H9 (cell line): ENCODE measurements at regions not wholly inside any gene's neighbourhood (a gene's known extent, or its start where the extent isn't known, plus 50 kb on each side); places are given as distances from the start of the nearest gene placed in this dataset.

ENCODE experiments used
- DNase-seq: peaks from one replicate; pipeline ENCODE4 v3.0.0-alpha.2; 2017
- H2AFZ ChIP-seq: one replicate; pipeline ENCODE4 v1.6.1; 2013; ENCODE audit warnings: mild to moderate bottlenecking, low read length, control low read depth, moderate library complexity
- H2AK5ac ChIP-seq: 2 replicates; pipeline ENCODE4 v1.6.1; 2013; ENCODE audit warnings: low read length, control low read depth, mixed read lengths; ENCODE audit not compliant: insufficient read length
- H2BK120ac ChIP-seq: one replicate; pipeline ENCODE4 v1.6.1; 2013; ENCODE audit warnings: low read depth, mild to moderate bottlenecking, low read length, control low read depth, inconsistent platforms; ENCODE audit not compliant: poor library complexity, severe bottlenecking
- H2BK12ac ChIP-seq: 2 replicates; pipeline ENCODE4 v1.6.1; 2013; ENCODE audit warnings: low read length, control low read depth, mixed read lengths, low read depth; ENCODE audit not compliant: insufficient read length
- H2BK15ac ChIP-seq: 2 replicates; pipeline ENCODE4 v1.6.1; 2013; ENCODE audit warnings: low read depth, low read length, control low read depth
- H2BK20ac ChIP-seq: one replicate; pipeline ENCODE4 v1.6.1; 2013; ENCODE audit warnings: low read depth, mild to moderate bottlenecking, low read length, control low read depth, inconsistent platforms; ENCODE audit not compliant: poor library complexity, severe bottlenecking
- H2BK5ac ChIP-seq: 2 replicates; pipeline ENCODE4 v1.6.1; 2013; ENCODE audit warnings: low read length, control low read depth, mixed read lengths; ENCODE audit not compliant: insufficient read length
- H3K14ac ChIP-seq: 2 replicates; pipeline ENCODE4 v1.6.1; 2013; ENCODE audit warnings: low read length, control low read depth; ENCODE audit not compliant: insufficient read depth
- H3K18ac ChIP-seq: 2 replicates; pipeline ENCODE4 v1.6.1; 2013; ENCODE audit warnings: low read depth, mild to moderate bottlenecking, mixed read lengths, low read length, control low read depth; ENCODE audit not compliant: insufficient read length
- H3K23ac ChIP-seq: 2 replicates; pipeline ENCODE4 v1.6.1; 2013; ENCODE audit warnings: low read length, control low read depth, mixed read lengths, low read depth; ENCODE audit not compliant: insufficient read length
- H3K23me2 ChIP-seq: 2 replicates; pipeline ENCODE4 v1.6.1; 2013; ENCODE audit warnings: low read depth, mild to moderate bottlenecking, mixed read lengths, low read length, control low read depth; ENCODE audit not compliant: insufficient read length, poor library complexity, severe bottlenecking
- H3K27ac ChIP-seq: 2 replicates; pipeline ENCODE4 v1.5.1; 2013; ENCODE audit warnings: low read length, control low read depth, mixed read lengths, low read depth; ENCODE audit not compliant: insufficient read length
- H3K27me3 ChIP-seq: 2 replicates; pipeline ENCODE4 v1.6.1; 2013; ENCODE audit warnings: low read length, control low read depth, inconsistent platforms; ENCODE audit not compliant: insufficient read depth
- H3K4ac ChIP-seq: 2 replicates; pipeline ENCODE4 v1.6.1; 2013; ENCODE audit warnings: low read depth, mild to moderate bottlenecking, control low read depth, inconsistent platforms, low read length, moderate library complexity
- H3K4me1 ChIP-seq: 2 replicates; pipeline ENCODE4 v1.6.1; 2013; ENCODE audit warnings: low read length, control low read depth, inconsistent platforms; ENCODE audit not compliant: insufficient read depth
- H3K4me2 ChIP-seq: 2 replicates; pipeline ENCODE4 v1.6.1; 2013; ENCODE audit warnings: low read length, control low read depth, mixed read lengths; ENCODE audit not compliant: insufficient read length, insufficient read depth
- H3K56ac ChIP-seq: 2 replicates; pipeline ENCODE4 v1.6.1; 2013; ENCODE audit warnings: low read depth, mild to moderate bottlenecking, mixed read lengths, low read length, control low read depth; ENCODE audit not compliant: insufficient read length
- H3K79me1 ChIP-seq: 2 replicates; pipeline ENCODE4 v1.6.1; 2013; ENCODE audit warnings: low read depth, mild to moderate bottlenecking, moderate library complexity, low read length, control low read depth, inconsistent platforms; ENCODE audit not compliant: insufficient read depth, poor library complexity, severe bottlenecking
- H3K79me2 ChIP-seq: 2 replicates; pipeline ENCODE4 v1.6.1; 2013; ENCODE audit warnings: low read length, control low read depth, inconsistent platforms; ENCODE audit not compliant: insufficient read depth
- H3K9ac ChIP-seq: 2 replicates; pipeline ENCODE4 v1.6.1; 2013; ENCODE audit warnings: low read length, control low read depth, mixed read lengths; ENCODE audit not compliant: insufficient read length; ENCODE audit errors: extremely low read depth
- H3K9me3 ChIP-seq: one replicate; pipeline ENCODE4 v1.6.1; 2013; ENCODE audit warnings: low read depth, low read length, inconsistent platforms; ENCODE audit not compliant: control insufficient read depth
- H3T11ph ChIP-seq: one replicate; pipeline ENCODE4 v1.6.1; 2013; ENCODE audit warnings: mild to moderate bottlenecking, low read length, control low read depth, inconsistent platforms
- H4K20me1 ChIP-seq: one replicate; pipeline ENCODE4 v1.6.1; 2013; ENCODE audit not compliant: control insufficient read depth, insufficient read length, insufficient read depth
- H4K5ac ChIP-seq: 2 replicates; pipeline ENCODE4 v1.6.1; 2013; ENCODE audit warnings: low read depth, mild to moderate bottlenecking, mixed read lengths, low read length, control low read depth; ENCODE audit not compliant: insufficient read length
- H4K8ac ChIP-seq: replicated peaks from 2 replicates; pipeline ENCODE4 v1.6.1; 2013; ENCODE audit warnings: low read length, control low read depth, mixed read lengths, low read depth; ENCODE audit not compliant: insufficient read length
- H4K91ac ChIP-seq: 2 replicates; pipeline ENCODE4 v1.6.1; 2013; ENCODE audit warnings: low read depth, mild to moderate bottlenecking, moderate library complexity, mixed read lengths, low read length, control low read depth; ENCODE audit not compliant: insufficient read length
- H3K27ac Mint-ChIP-seq, 3 experiments: 2 replicates in 2 of 3; 3 replicates in 1 of 3; pipeline ENCODE4 v1.8.0; 2020 to 2021; ENCODE audit warnings: mixed read lengths in 3 of 3, mild to moderate bottlenecking in 1 of 3, moderate library complexity in 1 of 3
- H3K27me3 Mint-ChIP-seq: 2 replicates; pipeline ENCODE4 v1.8.0; 2021; ENCODE audit warnings: low read depth, mild to moderate bottlenecking, moderate library complexity, mixed read lengths
- H3K36me3 Mint-ChIP-seq, 3 experiments: 2 replicates in 2 of 3; 3 replicates in 1 of 3; pipeline ENCODE4 v1.8.0; 2020 to 2021; ENCODE audit warnings: low read depth in 3 of 3, mixed read lengths in 3 of 3; ENCODE audit not compliant: insufficient read depth in 1 of 3
- H3K4me1 Mint-ChIP-seq, 2 experiments: 2 replicates each; pipeline ENCODE4 v1.8.0; 2020; ENCODE audit warnings: mixed read lengths in 2 of 2
- H3K4me3 Mint-ChIP-seq, 2 experiments: 2 replicates in 1 of 2; 3 replicates in 1 of 2; pipeline ENCODE4 v1.8.0; 2020 to 2021; ENCODE audit warnings: mild to moderate bottlenecking in 2 of 2, mixed read lengths in 2 of 2, moderate library complexity in 1 of 2
- H3K9me3 Mint-ChIP-seq, 2 experiments: 2 replicates in 1 of 2; 3 replicates in 1 of 2; pipeline ENCODE4 v1.8.0; 2020; ENCODE audit warnings: mild to moderate bottlenecking in 2 of 2, mixed read lengths in 2 of 2, moderate library complexity in 1 of 2
- WGBS: extraction: QIAGEN DNeasy Blood & Tissue Kit; methylation state at CpG from one replicate; pipeline ENCODE4 v1.1.7; 2013; ENCODE audit warnings: missing lambda C conversion rate, low lambda C conversion rate, mixed read lengths; ENCODE audit not compliant: insufficient read length; ENCODE audit errors: extremely low coverage; 5-methylcytosine and 5-hydroxymethylcytosine counted together
- TF ChIP-seq, protein P1 (sequence below): fragments of 200-600 bp; sonication (generic); conservative IDR thresholded peaks from 3 replicates; pipeline ENCODE4 v1.8.0; 2021; ENCODE audit warnings: antibody characterized with exemption, mild to moderate bottlenecking

DNA sequence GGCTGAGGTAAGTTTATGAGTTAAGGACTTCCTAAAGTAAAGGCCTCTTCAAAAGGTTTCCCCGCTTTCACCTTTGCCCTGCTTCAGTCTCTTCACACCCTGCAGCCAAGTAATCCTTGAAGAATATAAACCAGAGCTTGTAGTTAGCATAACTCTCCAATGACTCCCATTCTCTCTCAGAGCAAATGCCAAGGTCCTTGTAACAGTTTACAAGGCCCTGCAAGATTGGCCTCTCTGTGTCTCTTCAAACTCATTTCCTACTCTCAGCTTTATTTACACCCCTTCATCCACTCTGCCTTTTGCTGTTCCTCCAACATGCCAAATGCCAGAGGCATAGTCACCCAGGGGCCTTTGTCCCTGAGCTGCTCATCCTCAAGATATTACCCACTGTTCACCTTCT lies 60.5 kb upstream of the MME start:
- no peak overlapping the region for H3K27ac ChIP-seq
- TF ChIP-seq, protein P1, sequence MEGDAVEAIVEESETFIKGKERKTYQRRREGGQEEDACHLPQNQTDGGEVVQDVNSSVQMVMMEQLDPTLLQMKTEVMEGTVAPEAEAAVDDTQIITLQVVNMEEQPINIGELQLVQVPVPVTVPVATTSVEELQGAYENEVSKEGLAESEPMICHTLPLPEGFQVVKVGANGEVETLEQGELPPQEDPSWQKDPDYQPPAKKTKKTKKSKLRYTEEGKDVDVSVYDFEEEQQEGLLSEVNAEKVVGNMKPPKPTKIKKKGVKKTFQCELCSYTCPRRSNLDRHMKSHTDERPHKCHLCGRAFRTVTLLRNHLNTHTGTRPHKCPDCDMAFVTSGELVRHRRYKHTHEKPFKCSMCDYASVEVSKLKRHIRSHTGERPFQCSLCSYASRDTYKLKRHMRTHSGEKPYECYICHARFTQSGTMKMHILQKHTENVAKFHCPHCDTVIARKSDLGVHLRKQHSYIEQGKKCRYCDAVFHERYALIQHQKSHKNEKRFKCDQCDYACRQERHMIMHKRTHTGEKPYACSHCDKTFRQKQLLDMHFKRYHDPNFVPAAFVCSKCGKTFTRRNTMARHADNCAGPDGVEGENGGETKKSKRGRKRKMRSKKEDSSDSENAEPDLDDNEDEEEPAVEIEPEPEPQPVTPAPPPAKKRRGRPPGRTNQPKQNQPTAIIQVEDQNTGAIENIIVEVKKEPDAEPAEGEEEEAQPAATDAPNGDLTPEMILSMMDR: no peak
- H4K5ac ChIP-seq: no peak overlapping the region
- no peak overlapping the region for H3K23ac ChIP-seq
- H3K18ac ChIP-seq: no peak overlapping the region
- H3K4me1 ChIP-seq: peaks cover 2% of the 10 kb centered on the region; the same call in 1 of the 2 replicates
- no peaks in the 10 kb centered on the region for H3K27me3 ChIP-seq
- H3K56ac ChIP-seq: no peak overlapping the region
- no peaks in the 10 kb centered on the region for H3K27me3 Mint-ChIP-seq
- no peak overlapping the region for H4K8ac ChIP-seq
- no peak overlapping the region for H3K14ac ChIP-seq
- no peak overlapping the region for H3T11ph ChIP-seq
- H3K9me3 Mint-ChIP-seq: no peaks in the 10 kb centered on the region; a peak in 1 of 5 replicates
- no peak overlapping the region for H4K91ac ChIP-seq
- H2BK12ac ChIP-seq: no peak overlapping the region
- no peak overlapping the region for H2AK5ac ChIP-seq
- H3K9me3 ChIP-seq: no peaks in the 10 kb centered on the region
- no peaks in the 10 kb centered on the region for H3K79me2 ChIP-seq
- H3K79me1 ChIP-seq: no peaks in the 10 kb centered on the region
- no peak overlapping the region for H2BK120ac ChIP-seq
- H3K23me2 ChIP-seq: no peaks in the 10 kb centered on the region
- H3K4me2 ChIP-seq: no peak overlapping the region
- H2BK5ac ChIP-seq: no peak overlapping the region
- H3K9ac ChIP-seq: no peak overlapping the region
- H3K4me3 Mint-ChIP-seq: no peak overlapping the region
- no peak overlapping the region for H2AFZ ChIP-seq
- whole genome bisulfite sequencing: no CpG with 5 or more reads among the region's 1 CpG
- H3K27ac Mint-ChIP-seq: peak overlapping the region in 2 of 3 experiments; percentile 15 to 23; a peak in 4 of 7 replicates
- no peak overlapping the region for H3K4ac ChIP-seq
- H2BK20ac ChIP-seq: no peak overlapping the region
- no peak for DNase-seq
- peaks cover 37 to 40% of the 10 kb centered on the region in 2 experiments for H3K4me1 Mint-ChIP-seq
- no peak overlapping the region for H2BK15ac ChIP-seq
- no peaks in the 10 kb centered on the region; a peak in 1 of 7 replicates for H3K36me3 Mint-ChIP-seq
- no peaks in the 10 kb centered on the region for H4K20me1 ChIP-seq
